Mucosa of descending colon (tissue), 3 donors: ENCODE measurements at regions not wholly inside any gene's neighbourhood (a gene's known extent, or its start where the extent isn't known, plus 50 kb on each side); places are given as distances from the start of the nearest gene placed in this dataset.
A peak's percentile ranks its signal among the peaks of the same experiment; 100 is the strongest.

Experiments used
- ATAC-seq: fragments of 200-7000 bp; cut with Tn5 transposase; one replicate; pipeline ENCODE4 v1.9.1; 2020; ENCODE audit warnings: mild to moderate bottlenecking, moderate library complexity
- DNase-seq, 3 donors: peaks; one replicate each; pipeline ENCODE4 v3.0.0-alpha.2; 2020
- H3K36me3 ChIP-seq: fragments of 200-600 bp; one replicate; pipeline ENCODE4 v1.8.0; 2021; ENCODE audit warnings: low read depth, mild to moderate bottlenecking
- H3K4me1 ChIP-seq: fragments of 200-600 bp; one replicate; pipeline ENCODE4 v1.8.0; 2021; ENCODE audit warnings: low read depth, mild to moderate bottlenecking
- H3K4me3 ChIP-seq: fragments of 200-600 bp; one replicate; pipeline ENCODE4 v1.8.0; 2021; ENCODE audit warnings: mild to moderate bottlenecking
- H3K9me3 ChIP-seq: fragments of 200-600 bp; one replicate; pipeline ENCODE4 v1.8.0; 2021; ENCODE audit warnings: mild to moderate bottlenecking
- intact Hi-C, 2 donors: fragments of 100-400 bp; cut with DNase I in 1 of 2; cut with micrococcal nuclease in 1 of 2; formaldehyde crosslinking; loops; one replicate each; pipeline versions ENCODE4 v1.11.0 to v1.11.1; 2022; cut with DNase I, micrococcal nuclease
- TF ChIP-seq, protein P1 (sequence below): fragments of 200-600 bp; IDR thresholded peaks from one replicate; pipeline ENCODE4 v1.8.0; 2022; ENCODE audit warnings: antibody characterized with exemption, mild to moderate bottlenecking
- donor health status: DM: no; HTN: no; CAD: no; lungs with moderate emphysema.
- donor health status: DM: no; HTN: no; CAD: no.
- donor health status: DM: no; HTN: yes; CAD: no.

DNA sequence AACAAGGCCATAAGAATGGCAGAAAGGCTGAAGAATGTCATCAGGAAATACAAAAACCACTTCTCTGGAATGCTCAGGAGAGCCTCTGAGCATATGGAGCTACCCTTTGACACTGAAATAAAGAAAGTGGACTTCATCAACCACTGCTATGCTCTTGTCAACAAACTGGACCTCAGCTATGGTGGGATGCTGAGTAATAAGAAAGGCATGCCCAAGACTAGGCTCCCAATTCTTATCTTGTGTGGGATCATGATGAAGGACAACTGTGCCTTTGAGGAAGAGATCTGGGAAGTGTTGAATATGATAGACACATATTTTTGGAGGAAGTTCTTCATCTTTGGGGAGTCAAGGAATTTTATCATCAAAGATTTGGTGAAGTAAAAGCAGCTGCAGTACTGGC, 86.9 kb upstream of the MAGEB16 start:
- intact Hi-C loops, result no loop called here
- no peak overlapping the region for H3K4me3 ChIP-seq
- TF ChIP-seq, protein P1, sequence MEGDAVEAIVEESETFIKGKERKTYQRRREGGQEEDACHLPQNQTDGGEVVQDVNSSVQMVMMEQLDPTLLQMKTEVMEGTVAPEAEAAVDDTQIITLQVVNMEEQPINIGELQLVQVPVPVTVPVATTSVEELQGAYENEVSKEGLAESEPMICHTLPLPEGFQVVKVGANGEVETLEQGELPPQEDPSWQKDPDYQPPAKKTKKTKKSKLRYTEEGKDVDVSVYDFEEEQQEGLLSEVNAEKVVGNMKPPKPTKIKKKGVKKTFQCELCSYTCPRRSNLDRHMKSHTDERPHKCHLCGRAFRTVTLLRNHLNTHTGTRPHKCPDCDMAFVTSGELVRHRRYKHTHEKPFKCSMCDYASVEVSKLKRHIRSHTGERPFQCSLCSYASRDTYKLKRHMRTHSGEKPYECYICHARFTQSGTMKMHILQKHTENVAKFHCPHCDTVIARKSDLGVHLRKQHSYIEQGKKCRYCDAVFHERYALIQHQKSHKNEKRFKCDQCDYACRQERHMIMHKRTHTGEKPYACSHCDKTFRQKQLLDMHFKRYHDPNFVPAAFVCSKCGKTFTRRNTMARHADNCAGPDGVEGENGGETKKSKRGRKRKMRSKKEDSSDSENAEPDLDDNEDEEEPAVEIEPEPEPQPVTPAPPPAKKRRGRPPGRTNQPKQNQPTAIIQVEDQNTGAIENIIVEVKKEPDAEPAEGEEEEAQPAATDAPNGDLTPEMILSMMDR, result no peak
- no peaks in the 10 kb centered on the region for H3K4me1 ChIP-seq
- DNase-seq, result no peak
- H3K36me3 ChIP-seq, result no peaks in the 10 kb centered on the region
- H3K9me3 ChIP-seq, result no peaks in the 10 kb centered on the region
- ATAC-seq, result no peak

DNA sequence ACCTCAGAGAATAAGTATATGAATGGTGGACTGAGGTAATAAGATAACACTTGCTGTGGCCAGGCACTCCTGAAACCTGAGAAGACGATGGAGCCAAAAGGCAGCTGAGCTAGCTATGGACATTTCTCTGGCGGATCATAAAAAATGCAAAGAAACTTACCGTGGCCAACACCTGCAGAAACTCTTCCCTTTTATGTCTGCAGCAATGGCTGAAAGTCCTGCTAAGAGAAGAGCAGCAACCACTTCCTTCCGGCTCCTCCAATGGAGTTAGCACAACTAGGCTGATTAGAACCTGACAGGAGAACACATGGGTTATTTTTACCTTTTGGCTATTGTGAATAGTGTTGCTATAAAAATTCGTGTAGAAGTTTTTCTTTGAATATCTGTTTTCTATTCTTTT, 76.0 kb upstream of the MAGEB16 start:
- TF ChIP-seq, protein P1, result no peak
- ATAC-seq (no peak), DNase-seq (no peak)
- H3K4me3 ChIP-seq, result no peak overlapping the region
- H3K9me3 ChIP-seq, result no peaks in the 10 kb centered on the region
- H3K36me3 ChIP-seq, result no peaks in the 10 kb centered on the region
- H3K4me1 ChIP-seq, result no peaks in the 10 kb centered on the region
- intact Hi-C loops, result no loop called here

- Histone ChIP-seq H3K4me3 (no peak overlapping the region), H3K4me1 (no peaks in the 10 kb centered on the region), H3K36me3 (no peaks in the 10 kb centered on the region), H3K9me3 (no peaks in the 10 kb centered on the region)
- DNase-seq (peak in 1 of 3 donors; percentile 44), ATAC-seq (no peak)
- intact Hi-C loops, result no loop called here
- TF ChIP-seq, protein P1, result no peak
Observed at GRCh38 chrX:35726176-35726575, 72.0 kb upstream of the MAGEB16 start.

- Histone ChIP-seq H3K9me3 (no peaks in the 10 kb centered on the region), H3K4me3 (no peak overlapping the region), H3K4me1 (no peaks in the 10 kb centered on the region), H3K36me3 (no peaks in the 10 kb centered on the region)
- no peak for DNase-seq
- TF ChIP-seq, protein P1, result no peak
- no peak for ATAC-seq
- intact Hi-C loops, result no loop called here
Observed at GRCh38 chrX:35728481-35728880, 69.7 kb upstream of the MAGEB16 start.

GRCh38 chrX:35733879-35734278, 64.3 kb upstream of the MAGEB16 start:
- H3K4me3 ChIP-seq, result no peak overlapping the region
- ATAC-seq, result no peak
- intact Hi-C loops, result no loop called here

More at GRCh38 chrX:35733879-35734278, 64.3 kb upstream of the MAGEB16 start:
- H3K9me3 ChIP-seq, result no peaks in the 10 kb centered on the region
- no peak for DNase-seq
- H3K4me1 ChIP-seq, result no peaks in the 10 kb centered on the region
- H3K36me3 ChIP-seq, result no peaks in the 10 kb centered on the region
- TF ChIP-seq, protein P1, result no peak
